PFSK-1 (cell line): ENCODE measurements at regions not wholly inside any gene's neighbourhood (a gene's known extent, or its start where the extent isn't known, plus 50 kb on each side); places are given as distances from the start of the nearest gene placed in this dataset.

Source experiments
- FOXP2 ChIP-seq: optimal IDR thresholded peaks from 2 replicates; pipeline ENCODE3; 2011; ENCODE audit warnings: borderline replicate concordance, control low read depth, inconsistent platforms; ENCODE audit not compliant: insufficient read depth; ENCODE audit errors: extremely low read length, extremely low read depth
- POLR2AphosphoS5 ChIP-seq: IDR thresholded peaks from 2 replicates; pipeline ENCODE4 v1.6.1; 2012; ENCODE audit warnings: low read depth, mild to moderate bottlenecking, control low read depth, low read length, moderate library complexity
- SIN3A ChIP-seq: IDR thresholded peaks from 2 replicates; pipeline ENCODE4 v1.6.1; 2012; ENCODE audit warnings: mild to moderate bottlenecking, low read length, moderate library complexity, borderline replicate concordance; ENCODE audit not compliant: insufficient read depth
- TAF1 ChIP-seq: IDR thresholded peaks from 2 replicates; pipeline ENCODE4 v1.6.1; 2012; ENCODE audit warnings: low read length, control low read depth, borderline replicate concordance; ENCODE audit not compliant: insufficient read depth
- TF ChIP-seq, protein P1 (sequence below), 2 experiments: IDR thresholded peaks; 2 replicates each; pipeline versions ENCODE4 v1.6.1 to v1.8.0; 2011 to 2012; ENCODE audit warnings: low read depth in 2 of 2, low read length in 2 of 2, control low read depth in 1 of 2, inconsistent platforms in 1 of 2, mild to moderate bottlenecking in 1 of 2, moderate library complexity in 1 of 2; ENCODE audit not compliant: insufficient read depth in 1 of 2

DNA sequence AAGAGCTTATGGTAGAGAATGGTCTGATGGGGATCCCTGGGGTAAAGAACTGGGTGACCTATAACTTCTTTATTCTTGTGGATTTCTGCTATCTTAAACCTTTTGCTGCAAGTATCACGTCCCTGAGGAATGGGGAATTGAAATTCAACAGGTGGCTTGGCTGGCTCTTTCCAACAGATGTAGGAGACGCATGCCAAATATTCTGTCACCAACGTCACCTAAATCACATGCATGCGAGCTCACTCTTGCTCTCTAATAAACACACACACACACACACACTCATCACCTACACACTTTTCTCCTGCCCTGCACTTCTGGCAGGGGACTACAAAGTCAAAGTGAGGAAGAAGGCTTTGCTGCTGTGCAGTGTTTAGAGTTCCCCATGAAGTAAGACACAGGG is 145.8 kb upstream of the NECTIN3 start:
- TF ChIP-seq POLR2AphosphoS5 (no peak), TAF1 (no peak), SIN3A (no peak), FOXP2 (no peak)
- TF ChIP-seq, protein P1, sequence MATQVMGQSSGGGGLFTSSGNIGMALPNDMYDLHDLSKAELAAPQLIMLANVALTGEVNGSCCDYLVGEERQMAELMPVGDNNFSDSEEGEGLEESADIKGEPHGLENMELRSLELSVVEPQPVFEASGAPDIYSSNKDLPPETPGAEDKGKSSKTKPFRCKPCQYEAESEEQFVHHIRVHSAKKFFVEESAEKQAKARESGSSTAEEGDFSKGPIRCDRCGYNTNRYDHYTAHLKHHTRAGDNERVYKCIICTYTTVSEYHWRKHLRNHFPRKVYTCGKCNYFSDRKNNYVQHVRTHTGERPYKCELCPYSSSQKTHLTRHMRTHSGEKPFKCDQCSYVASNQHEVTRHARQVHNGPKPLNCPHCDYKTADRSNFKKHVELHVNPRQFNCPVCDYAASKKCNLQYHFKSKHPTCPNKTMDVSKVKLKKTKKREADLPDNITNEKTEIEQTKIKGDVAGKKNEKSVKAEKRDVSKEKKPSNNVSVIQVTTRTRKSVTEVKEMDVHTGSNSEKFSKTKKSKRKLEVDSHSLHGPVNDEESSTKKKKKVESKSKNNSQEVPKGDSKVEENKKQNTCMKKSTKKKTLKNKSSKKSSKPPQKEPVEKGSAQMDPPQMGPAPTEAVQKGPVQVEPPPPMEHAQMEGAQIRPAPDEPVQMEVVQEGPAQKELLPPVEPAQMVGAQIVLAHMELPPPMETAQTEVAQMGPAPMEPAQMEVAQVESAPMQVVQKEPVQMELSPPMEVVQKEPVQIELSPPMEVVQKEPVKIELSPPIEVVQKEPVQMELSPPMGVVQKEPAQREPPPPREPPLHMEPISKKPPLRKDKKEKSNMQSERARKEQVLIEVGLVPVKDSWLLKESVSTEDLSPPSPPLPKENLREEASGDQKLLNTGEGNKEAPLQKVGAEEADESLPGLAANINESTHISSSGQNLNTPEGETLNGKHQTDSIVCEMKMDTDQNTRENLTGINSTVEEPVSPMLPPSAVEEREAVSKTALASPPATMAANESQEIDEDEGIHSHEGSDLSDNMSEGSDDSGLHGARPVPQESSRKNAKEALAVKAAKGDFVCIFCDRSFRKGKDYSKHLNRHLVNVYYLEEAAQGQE (IDR thresholded peaks at IDR 0.05; ENCODE audit: insufficient read depth in 1 of 2, low read depth in 2 of 2, low read length in 2 of 2) = no peak
